ENCODE measurements at regions not wholly inside any gene's neighbourhood (a gene's known extent, or its start where the extent isn't known, plus 50 kb on each side); places are given as distances from the start of the nearest gene placed in this dataset.

DNA sequence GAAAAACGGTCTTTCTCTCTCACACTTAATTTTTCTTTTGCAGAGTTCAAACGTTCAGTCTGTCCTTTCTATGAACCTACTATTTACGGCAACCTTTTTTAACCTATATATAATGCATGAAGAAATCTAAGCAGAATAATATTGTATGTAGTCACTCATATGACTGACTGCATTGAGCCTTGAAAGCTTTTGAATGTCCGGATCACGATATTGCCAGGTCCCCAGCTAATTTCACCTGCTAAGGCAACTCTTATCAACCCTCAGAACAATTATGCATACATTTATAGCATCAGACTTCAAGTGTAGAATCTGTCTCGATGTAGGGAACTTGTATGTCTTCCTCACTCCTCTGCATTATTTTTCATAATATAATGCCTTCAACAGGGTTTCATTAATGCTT is 1083.8 kb upstream of the KLHL29 start:
- Histone ChIP-seq H3K27me3 (ENCODE audit: control insufficient read depth, insufficient read depth, low read length) (no peaks in the 10 kb centered on the region), H3K4me3 (ENCODE audit: low read depth, low read length) (no peak overlapping the region), H3K9me3 (ENCODE audit: control insufficient read depth, insufficient read depth, low read length) (peaks cover 13% of the 10 kb centered on the region), H3K36me3 (ENCODE audit: control insufficient read depth, insufficient read depth, low read length) (no peaks in the 10 kb centered on the region), H3K4me1 (ENCODE audit: control insufficient read depth, insufficient read depth, low read length) (no peaks in the 10 kb centered on the region; the same call in 1 of the 2 replicates), H3K9ac (ENCODE audit: low read depth, low read length) (no peak overlapping the region), H3K27ac (ENCODE audit: low read depth, low read length) (no peak overlapping the region)

DNA sequence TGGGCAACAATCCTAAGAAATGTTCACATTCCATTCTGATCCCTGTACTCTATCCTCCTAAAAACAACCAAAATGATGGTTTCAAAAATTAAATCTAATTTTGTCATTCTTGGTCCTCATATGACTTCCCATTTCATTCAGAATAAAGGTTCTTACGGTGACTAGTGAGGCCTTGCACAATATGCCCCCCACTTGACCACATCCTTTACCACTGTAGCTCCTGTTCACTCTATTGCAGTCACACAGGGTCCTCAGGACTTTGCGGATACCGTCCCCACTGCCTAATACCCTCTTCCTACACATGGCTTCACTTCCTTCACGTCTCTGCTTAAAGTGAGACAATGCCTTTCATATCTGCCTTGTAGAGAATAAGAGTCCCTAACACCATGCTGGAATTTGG is 1058.7 kb upstream of the KLHL29 start:
- no peaks in the 10 kb centered on the region for H3K4me1 ChIP-seq (ENCODE audit: control insufficient read depth, insufficient read depth, low read length)
- no peak overlapping the region for H3K9ac ChIP-seq (ENCODE audit: low read depth, low read length)
- no peaks in the 10 kb centered on the region for H3K36me3 ChIP-seq (ENCODE audit: control insufficient read depth, insufficient read depth, low read length)
- no peaks in the 10 kb centered on the region for H3K9me3 ChIP-seq (ENCODE audit: control insufficient read depth, insufficient read depth, low read length)
- H3K27ac ChIP-seq (ENCODE audit: low read depth, low read length) = no peak overlapping the region
- H3K27me3 ChIP-seq (ENCODE audit: control insufficient read depth, insufficient read depth, low read length) = no peaks in the 10 kb centered on the region
- H3K4me3 ChIP-seq (ENCODE audit: low read depth, low read length) = no peak overlapping the region

DNA sequence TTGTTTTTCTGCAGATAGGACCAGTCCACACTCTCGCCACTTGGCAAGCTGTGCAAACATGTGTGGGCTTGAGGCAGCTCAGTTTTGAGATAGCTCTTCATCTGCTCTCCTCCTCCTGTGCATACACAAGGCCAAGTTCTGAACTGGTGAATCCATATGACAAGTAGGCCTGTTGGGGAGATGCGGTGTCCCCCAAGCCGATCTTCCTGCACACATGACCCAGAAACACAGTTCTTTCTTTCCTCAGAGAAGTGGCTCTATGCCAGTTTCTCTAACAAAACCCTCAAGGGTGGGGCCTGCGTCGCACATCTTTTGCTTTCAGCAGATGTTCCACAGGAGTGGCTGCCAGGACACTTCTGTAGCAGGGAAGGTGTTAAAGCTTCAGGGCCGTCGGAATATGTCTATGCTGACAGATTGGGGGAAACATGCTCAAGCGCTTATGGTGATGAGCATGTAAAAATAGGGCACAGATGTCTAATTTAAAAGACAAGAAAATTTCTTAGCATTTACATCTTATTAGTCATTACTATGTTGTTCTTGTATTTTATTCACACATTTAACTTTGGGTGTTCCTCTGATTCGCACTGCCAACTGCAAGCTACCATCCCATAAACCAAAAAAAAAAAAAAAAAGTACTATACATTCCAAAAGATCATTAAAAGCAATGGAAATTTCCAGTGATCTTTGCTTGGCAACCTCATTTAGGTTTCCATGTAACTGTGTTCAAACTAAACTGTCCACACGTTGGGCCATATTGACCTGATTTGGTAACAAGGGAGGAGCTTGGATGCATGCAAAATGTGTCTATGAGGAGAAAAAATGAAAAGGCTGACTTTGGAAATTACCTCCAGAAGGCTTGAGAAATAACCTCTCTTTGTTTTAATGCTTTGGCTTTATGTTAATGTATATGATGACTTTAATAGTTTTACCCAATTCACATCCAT is 1055.5 kb upstream of the KLHL29 start:
- H3K27ac ChIP-seq (ENCODE audit: low read depth, low read length) = no peak overlapping the region
- H3K4me1 ChIP-seq (ENCODE audit: control insufficient read depth, insufficient read depth, low read length) = no peaks in the 10 kb centered on the region
- no peaks in the 10 kb centered on the region for H3K36me3 ChIP-seq (ENCODE audit: control insufficient read depth, insufficient read depth, low read length)
- H3K4me3 ChIP-seq (ENCODE audit: low read depth, low read length) = no peak overlapping the region
- no peaks in the 10 kb centered on the region for H3K27me3 ChIP-seq (ENCODE audit: control insufficient read depth, insufficient read depth, low read length)
- no peak overlapping the region for H3K9ac ChIP-seq (ENCODE audit: low read depth, low read length)
- H3K9me3 ChIP-seq (ENCODE audit: control insufficient read depth, insufficient read depth, low read length) = no peaks in the 10 kb centered on the region

DNA sequence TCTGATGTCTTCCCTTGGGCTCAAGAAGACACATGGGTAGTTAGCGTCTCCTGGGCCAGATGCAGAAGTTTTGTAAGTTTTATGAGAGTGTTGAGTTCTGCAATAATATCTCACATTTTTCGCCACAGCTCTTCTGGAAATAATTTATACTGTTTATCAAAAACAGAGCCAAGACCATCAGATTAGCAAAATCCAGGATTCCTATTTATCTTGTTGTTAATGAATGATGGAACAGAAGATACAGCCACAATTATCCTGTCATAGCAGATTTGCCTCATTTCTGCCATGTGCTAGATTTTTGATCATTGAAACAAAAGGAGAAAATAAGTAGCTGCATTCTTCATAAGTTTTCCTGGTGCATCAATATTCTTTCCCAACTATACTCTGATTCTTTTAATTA is 1048.6 kb upstream of the KLHL29 start:
- Histone ChIP-seq H3K4me1 (ENCODE audit: control insufficient read depth, insufficient read depth, low read length) (peaks cover 5% of the 10 kb centered on the region; the same call in 1 of the 2 replicates), H3K9me3 (ENCODE audit: control insufficient read depth, insufficient read depth, low read length) (no peaks in the 10 kb centered on the region), H3K4me3 (ENCODE audit: low read depth, low read length) (no peak overlapping the region), H3K27me3 (ENCODE audit: control insufficient read depth, insufficient read depth, low read length) (no peaks in the 10 kb centered on the region), H3K9ac (ENCODE audit: low read depth, low read length) (no peak overlapping the region), H3K27ac (ENCODE audit: low read depth, low read length) (no peak overlapping the region), H3K36me3 (ENCODE audit: control insufficient read depth, insufficient read depth, low read length) (no peaks in the 10 kb centered on the region)

DNA sequence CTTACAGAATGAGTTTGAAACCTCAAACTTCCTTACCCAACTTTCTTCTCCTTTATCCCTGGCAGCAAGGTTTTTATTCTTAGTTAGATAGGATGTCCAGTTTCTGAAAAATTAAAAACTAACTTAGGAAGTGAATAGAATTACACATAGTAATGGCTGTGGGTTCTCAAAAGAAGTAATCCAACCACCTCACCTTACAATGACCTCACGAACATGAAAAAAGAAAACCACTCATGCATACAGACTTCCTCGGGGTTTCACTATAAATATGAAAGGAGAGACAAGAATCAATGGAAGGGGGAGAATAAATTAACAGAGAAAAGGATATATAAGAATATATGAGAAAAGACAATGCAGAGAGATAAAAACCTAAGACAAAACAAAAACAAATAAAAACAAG is 1044.3 kb upstream of the KLHL29 start:
- Histone ChIP-seq H3K4me1 (ENCODE audit: control insufficient read depth, insufficient read depth, low read length) (peaks cover 5% of the 10 kb centered on the region; the same call in 1 of the 2 replicates), H3K4me3 (ENCODE audit: low read depth, low read length) (no peak overlapping the region), H3K27ac (ENCODE audit: low read depth, low read length) (no peak overlapping the region), H3K9ac (ENCODE audit: low read depth, low read length) (no peak overlapping the region), H3K36me3 (ENCODE audit: control insufficient read depth, insufficient read depth, low read length) (no peaks in the 10 kb centered on the region), H3K9me3 (ENCODE audit: control insufficient read depth, insufficient read depth, low read length) (no peaks in the 10 kb centered on the region), H3K27me3 (ENCODE audit: control insufficient read depth, insufficient read depth, low read length) (no peaks in the 10 kb centered on the region)

DNA sequence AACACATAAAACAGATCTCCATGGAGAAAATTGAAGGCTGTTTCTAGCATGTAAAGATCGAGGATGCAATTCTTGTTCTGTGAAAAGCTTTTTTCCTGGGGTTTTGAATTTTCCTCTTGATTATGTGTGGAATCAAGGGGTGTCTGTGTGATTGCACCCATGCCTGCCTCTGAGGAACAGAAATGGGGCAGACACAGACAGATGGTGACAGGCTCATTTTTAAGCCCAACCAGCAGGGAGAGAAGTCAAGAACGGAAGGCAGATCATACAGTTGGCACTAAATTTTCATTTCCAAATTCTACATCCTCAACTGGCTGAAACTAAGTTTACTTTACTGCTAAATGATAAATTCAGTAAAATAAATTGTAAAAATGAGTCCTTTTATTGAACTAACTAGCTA is 1037.7 kb upstream of the KLHL29 start:
- no peak overlapping the region for H3K27ac ChIP-seq (ENCODE audit: low read depth, low read length)
- no peaks in the 10 kb centered on the region for H3K9me3 ChIP-seq (ENCODE audit: control insufficient read depth, insufficient read depth, low read length)
- no peaks in the 10 kb centered on the region for H3K36me3 ChIP-seq (ENCODE audit: control insufficient read depth, insufficient read depth, low read length)
- H3K27me3 ChIP-seq (ENCODE audit: control insufficient read depth, insufficient read depth, low read length) = no peaks in the 10 kb centered on the region
- no peak overlapping the region for H3K4me3 ChIP-seq (ENCODE audit: low read depth, low read length)
- no peaks in the 10 kb centered on the region for H3K4me1 ChIP-seq (ENCODE audit: control insufficient read depth, insufficient read depth, low read length)
- no peak overlapping the region for H3K9ac ChIP-seq (ENCODE audit: low read depth, low read length)

DNA sequence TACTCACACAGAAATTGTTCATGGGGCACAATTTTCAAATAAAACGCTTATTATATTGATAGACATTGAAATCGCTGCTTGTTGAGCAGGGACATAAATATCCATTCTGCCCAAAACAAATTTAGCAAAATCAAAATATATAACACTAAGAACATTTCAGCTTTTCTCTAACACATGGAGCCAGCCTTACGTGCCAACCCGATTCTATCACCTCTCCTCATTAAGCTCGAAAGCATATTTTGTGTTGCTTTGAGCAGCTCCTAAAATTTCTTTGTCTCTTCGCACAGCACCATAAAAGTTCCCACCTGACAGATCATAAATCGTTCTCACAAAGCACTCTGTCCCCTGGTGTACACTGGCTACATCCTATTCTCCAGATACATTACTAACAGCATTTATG is 1034.4 kb upstream of the KLHL29 start:
- H3K27ac ChIP-seq (ENCODE audit: low read depth, low read length) = no peak overlapping the region
- H3K4me3 ChIP-seq (ENCODE audit: low read depth, low read length) = no peak overlapping the region
- H3K36me3 ChIP-seq (ENCODE audit: control insufficient read depth, insufficient read depth, low read length) = no peaks in the 10 kb centered on the region
- H3K9ac ChIP-seq (ENCODE audit: low read depth, low read length) = no peak overlapping the region
- H3K27me3 ChIP-seq (ENCODE audit: control insufficient read depth, insufficient read depth, low read length) = no peaks in the 10 kb centered on the region
- H3K4me1 ChIP-seq (ENCODE audit: control insufficient read depth, insufficient read depth, low read length) = no peaks in the 10 kb centered on the region
- no peaks in the 10 kb centered on the region for H3K9me3 ChIP-seq (ENCODE audit: control insufficient read depth, insufficient read depth, low read length)

DNA sequence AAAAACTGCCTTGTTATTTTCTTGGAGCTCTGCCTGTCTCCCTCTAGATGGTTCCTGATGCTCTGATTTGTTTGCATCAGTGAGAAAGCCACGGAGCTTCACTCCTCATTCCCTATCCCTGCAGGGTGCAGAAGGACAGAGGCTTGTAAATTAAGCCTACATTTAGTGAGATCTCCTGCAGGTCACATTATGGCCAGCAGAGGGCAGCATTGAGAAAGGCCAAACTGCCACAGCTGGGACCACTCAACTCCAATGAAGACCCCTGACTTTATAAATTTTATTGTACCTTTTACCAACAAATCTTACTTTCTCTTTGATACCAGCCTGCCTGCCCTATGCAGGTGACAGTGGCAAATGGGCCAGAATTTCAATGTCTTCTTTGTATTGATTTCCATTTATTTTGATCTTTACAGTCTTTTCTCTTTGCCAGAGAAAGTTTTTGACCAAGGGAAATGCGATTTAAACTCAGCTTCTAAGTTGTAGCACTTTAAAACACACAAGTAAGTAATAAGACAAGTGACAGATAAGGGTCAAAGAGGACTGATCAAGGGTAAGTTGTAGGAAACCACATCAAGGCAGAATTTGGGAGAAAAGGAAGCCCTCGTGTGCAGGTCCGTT is 1029.1 kb upstream of the KLHL29 start:
- no peaks in the 10 kb centered on the region for H3K9me3 ChIP-seq (ENCODE audit: control insufficient read depth, insufficient read depth, low read length)
- no peaks in the 10 kb centered on the region for H3K27me3 ChIP-seq (ENCODE audit: control insufficient read depth, insufficient read depth, low read length)
- H3K27ac ChIP-seq (ENCODE audit: low read depth, low read length) = no peak overlapping the region
- no peaks in the 10 kb centered on the region for H3K36me3 ChIP-seq (ENCODE audit: control insufficient read depth, insufficient read depth, low read length)
- H3K9ac ChIP-seq (ENCODE audit: low read depth, low read length) = no peak overlapping the region
- H3K4me1 ChIP-seq (ENCODE audit: control insufficient read depth, insufficient read depth, low read length) = peaks cover 13% of the 10 kb centered on the region
- no peak overlapping the region for H3K4me3 ChIP-seq (ENCODE audit: low read depth, low read length)

DNA sequence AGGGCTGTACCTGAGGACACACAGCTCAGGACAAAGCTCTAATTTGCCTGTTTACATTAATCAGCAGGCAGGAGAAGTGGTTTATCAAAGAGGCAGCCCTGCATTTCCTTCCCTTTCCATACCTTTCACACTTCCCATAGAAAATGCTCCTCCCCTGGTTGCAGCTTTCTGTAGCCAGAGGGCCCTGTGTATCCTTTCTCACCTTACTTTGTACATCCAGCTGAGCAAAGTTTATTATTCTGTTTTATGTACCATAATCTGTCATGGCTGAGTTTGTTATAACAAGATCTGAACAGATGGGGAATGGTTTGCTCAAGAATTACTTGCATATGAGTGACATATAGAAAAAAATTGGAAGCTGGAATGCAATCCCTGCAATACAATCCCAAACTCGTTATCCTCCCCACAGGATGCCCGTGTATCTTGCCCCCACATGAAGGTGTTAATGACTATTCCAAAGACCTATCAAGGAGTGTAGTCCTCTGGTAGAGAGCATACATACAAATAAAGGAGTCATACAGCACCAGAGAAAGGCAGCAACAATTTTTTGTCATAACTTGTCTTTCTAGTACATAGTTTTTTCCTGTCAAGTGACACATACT is 1025.8 kb upstream of the KLHL29 start:
- H3K9me3 ChIP-seq (ENCODE audit: control insufficient read depth, insufficient read depth, low read length) = no peaks in the 10 kb centered on the region
- H3K27me3 ChIP-seq (ENCODE audit: control insufficient read depth, insufficient read depth, low read length) = no peaks in the 10 kb centered on the region
- no peak overlapping the region for H3K4me3 ChIP-seq (ENCODE audit: low read depth, low read length)

DNA sequence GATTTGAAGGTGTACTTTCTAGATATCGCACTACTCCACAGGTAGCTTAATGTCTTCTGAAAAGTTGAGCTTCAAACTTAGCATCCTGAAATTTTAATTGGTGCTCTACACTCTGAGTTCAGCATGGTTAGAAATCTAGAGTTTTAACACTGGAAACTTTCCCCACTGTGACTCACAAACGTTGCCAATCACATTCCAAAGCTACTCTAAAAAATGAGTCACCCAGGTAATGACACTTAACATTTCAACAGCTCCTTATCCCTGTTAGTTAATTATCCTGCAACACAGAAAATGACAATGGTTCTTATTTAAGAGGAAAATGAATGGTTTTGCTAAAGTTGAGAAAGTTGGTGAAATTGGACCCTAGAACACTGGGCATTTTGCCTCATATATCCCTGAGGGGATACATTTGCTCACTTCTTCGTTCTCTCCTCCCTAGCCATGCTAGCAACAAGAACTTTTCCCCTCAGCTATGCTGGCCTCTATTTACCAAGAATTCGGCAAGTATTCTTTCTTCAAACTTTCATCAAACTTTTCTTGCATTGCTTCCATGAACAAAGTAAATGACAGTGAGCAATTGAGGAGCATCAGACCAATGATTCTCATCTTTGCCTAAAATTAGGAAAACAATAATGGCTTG is 1024.1 kb upstream of the KLHL29 start:
- H3K9ac ChIP-seq (ENCODE audit: low read depth, low read length) = no peak overlapping the region

More for the DNA sequence above, 1025.8 kb upstream of the KLHL29 start:
- Histone ChIP-seq H3K27ac (ENCODE audit: low read depth, low read length) (no peak overlapping the region), H3K4me1 (ENCODE audit: control insufficient read depth, insufficient read depth, low read length) (peaks cover 13% of the 10 kb centered on the region), H3K36me3 (ENCODE audit: control insufficient read depth, insufficient read depth, low read length) (no peaks in the 10 kb centered on the region), H3K9ac (ENCODE audit: low read depth, low read length) (no peak overlapping the region)

More for the DNA sequence above, 1024.1 kb upstream of the KLHL29 start:
- Histone ChIP-seq H3K27ac (ENCODE audit: low read depth, low read length) (peak overlapping the region; percentile 32), H3K27me3 (ENCODE audit: control insufficient read depth, insufficient read depth, low read length) (no peaks in the 10 kb centered on the region), H3K36me3 (ENCODE audit: control insufficient read depth, insufficient read depth, low read length) (no peaks in the 10 kb centered on the region), H3K4me3 (ENCODE audit: low read depth, low read length) (no peak overlapping the region), H3K9me3 (ENCODE audit: control insufficient read depth, insufficient read depth, low read length) (no peaks in the 10 kb centered on the region), H3K4me1 (ENCODE audit: control insufficient read depth, insufficient read depth, low read length) (peaks cover 13% of the 10 kb centered on the region)

All from HUES48 (cell line).